A673 (cell line): ENCODE measurements at regions not wholly inside any gene's neighbourhood (a gene's known extent, or its start where the extent isn't known, plus 50 kb on each side); places are given as distances from the start of the nearest gene placed in this dataset.

ENCODE experiments used
- BruUV-seq: library from RNA; stranded (reverse); fragments of 400-500 nt; replicated peaks from 2 replicates; lab custom pipeline; 2021; lab: Mats Ljungman, UMichigan
- CTCF ChIA-PET: fragments of 300-600 bp; sonication (Branson Sonifier 250); formaldehyde crosslinking; loops from one replicate; lab custom pipeline; 2022; ENCODE audit warnings: antibody characterized with exemption; lab: Charles Lee
- POLR2A ChIA-PET: fragments of 300-600 bp; sonication (Branson Sonifier 250); formaldehyde crosslinking; loops from one replicate; lab custom pipeline; 2022; ENCODE audit warnings: antibody characterized with exemption; ENCODE audit not compliant: low non-redundant PET; lab: Charles Lee
- DNase-seq: peaks from one replicate; pipeline ENCODE4 v3.0.0-alpha.2; 2015; ENCODE audit warnings: low spot score
- H3K27ac ChIP-seq: fragments of 200-600 bp; sonication (generic); 2 replicates; pipeline ENCODE4 v1.5.1; 2016; ENCODE audit warnings: mixed run types, low read depth, mild to moderate bottlenecking, mixed read lengths, antibody characterized with exemption, low read length; ENCODE audit not compliant: poor library complexity, severe bottlenecking
- H3K27me3 ChIP-seq: fragments of 200-600 bp; sonication (generic); replicated peaks from 2 replicates; pipeline ENCODE4 v1.6.1; 2017; ENCODE audit warnings: mixed run types, low read depth, mild to moderate bottlenecking, mixed read lengths, antibody characterized with exemption, low read length; ENCODE audit not compliant: insufficient read depth, poor library complexity
- H3K36me3 ChIP-seq: fragments of 200-600 bp; sonication (generic); 2 replicates; pipeline ENCODE4 v1.6.1; 2016; ENCODE audit warnings: mixed run types, mild to moderate bottlenecking, mixed read lengths, antibody characterized with exemption, low read length; ENCODE audit not compliant: insufficient read depth, poor library complexity, severe bottlenecking
- H3K4me1 ChIP-seq: fragments of 200-600 bp; sonication (generic); 2 replicates; pipeline ENCODE4 v1.6.1; 2017; ENCODE audit warnings: mixed run types, mild to moderate bottlenecking, mixed read lengths, antibody characterized with exemption, low read length; ENCODE audit not compliant: insufficient read depth, poor library complexity, severe bottlenecking
- H3K4me3 ChIP-seq: fragments of 200-600 bp; sonication (generic); 2 replicates; pipeline ENCODE4 v1.5.1; 2016; ENCODE audit warnings: low read depth, mixed run types, mild to moderate bottlenecking, mixed read lengths, low read length; ENCODE audit not compliant: poor library complexity, severe bottlenecking
- H3K9me3 ChIP-seq: fragments of 200-600 bp; sonication (generic); 2 replicates; pipeline ENCODE4 v1.6.1; 2016; ENCODE audit warnings: mixed run types, low read depth, mild to moderate bottlenecking, mixed read lengths, antibody characterized with exemption, low read length; ENCODE audit not compliant: poor library complexity, severe bottlenecking
- EZH2 ChIP-seq: fragments of 200-600 bp; sonication (generic); IDR thresholded peaks from 2 replicates; pipeline ENCODE4 v1.6.1; 2017; ENCODE audit warnings: borderline replicate concordance, low read depth, mild to moderate bottlenecking, mixed read lengths, antibody characterized with exemption, low read length; ENCODE audit not compliant: poor library complexity, severe bottlenecking
- intact Hi-C: fragments of 100-400 bp; cut with micrococcal nuclease; formaldehyde crosslinking; loops from one replicate; pipeline ENCODE4 v1.10.0; 2022; ENCODE audit not compliant: unreplicated experiment
- TF ChIP-seq, protein P1 (sequence below): fragments of 300-800, 200-600 bp; sonication (generic); conservative IDR thresholded peaks from 2 replicates; pipeline ENCODE4 v1.5.1; 2017; ENCODE audit warnings: low read depth, mild to moderate bottlenecking, antibody characterized with exemption, low read length, moderate library complexity, mixed read lengths

DNA sequence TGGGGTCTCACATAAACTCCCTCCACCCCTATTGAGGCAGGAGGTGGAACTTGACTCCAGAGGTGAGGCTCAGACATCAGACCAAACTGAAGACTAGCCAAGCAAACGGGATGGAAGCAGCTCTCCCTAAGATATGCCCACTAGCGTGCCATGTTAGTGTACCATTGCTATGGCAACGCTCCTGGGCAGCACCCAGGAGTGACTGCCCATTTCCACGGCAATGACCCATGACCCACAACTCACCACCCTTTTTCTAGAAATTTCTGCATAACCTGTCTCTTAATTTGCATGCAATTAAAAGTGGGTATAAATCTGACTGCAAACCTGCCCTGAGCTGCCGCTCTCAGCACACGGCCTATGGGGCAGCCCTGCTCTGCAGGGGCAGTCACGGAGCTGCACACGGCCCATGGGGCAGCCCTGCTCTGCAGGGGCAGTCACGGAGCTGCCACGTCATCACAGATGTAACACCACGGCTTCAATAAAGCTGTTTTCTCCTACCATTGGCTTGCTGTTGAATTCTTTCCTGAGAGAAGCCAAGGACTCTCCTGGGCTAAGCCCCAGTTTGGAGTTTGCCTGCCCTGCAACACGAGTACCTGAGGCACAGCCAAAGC lies 164.3 kb downstream of the RBFOX3 start:
- H3K4me1 ChIP-seq: no peaks in the 10 kb centered on the region
- peaks cover 7% of the 10 kb centered on the region for H3K27me3 ChIP-seq
- no peak overlapping the region for H3K27ac ChIP-seq
- H3K9me3 ChIP-seq: no peaks in the 10 kb centered on the region
- no peak overlapping the region for H3K4me3 ChIP-seq
- BruUV-seq: no TSS peak
- intact Hi-C loops: no loop called here
- TF ChIP-seq, protein P1, sequence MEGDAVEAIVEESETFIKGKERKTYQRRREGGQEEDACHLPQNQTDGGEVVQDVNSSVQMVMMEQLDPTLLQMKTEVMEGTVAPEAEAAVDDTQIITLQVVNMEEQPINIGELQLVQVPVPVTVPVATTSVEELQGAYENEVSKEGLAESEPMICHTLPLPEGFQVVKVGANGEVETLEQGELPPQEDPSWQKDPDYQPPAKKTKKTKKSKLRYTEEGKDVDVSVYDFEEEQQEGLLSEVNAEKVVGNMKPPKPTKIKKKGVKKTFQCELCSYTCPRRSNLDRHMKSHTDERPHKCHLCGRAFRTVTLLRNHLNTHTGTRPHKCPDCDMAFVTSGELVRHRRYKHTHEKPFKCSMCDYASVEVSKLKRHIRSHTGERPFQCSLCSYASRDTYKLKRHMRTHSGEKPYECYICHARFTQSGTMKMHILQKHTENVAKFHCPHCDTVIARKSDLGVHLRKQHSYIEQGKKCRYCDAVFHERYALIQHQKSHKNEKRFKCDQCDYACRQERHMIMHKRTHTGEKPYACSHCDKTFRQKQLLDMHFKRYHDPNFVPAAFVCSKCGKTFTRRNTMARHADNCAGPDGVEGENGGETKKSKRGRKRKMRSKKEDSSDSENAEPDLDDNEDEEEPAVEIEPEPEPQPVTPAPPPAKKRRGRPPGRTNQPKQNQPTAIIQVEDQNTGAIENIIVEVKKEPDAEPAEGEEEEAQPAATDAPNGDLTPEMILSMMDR: no peak
- no peak for TF ChIP-seq EZH2
- POLR2A ChIA-PET: no interaction called here
- no peak for DNase-seq
- no peaks in the 10 kb centered on the region for H3K36me3 ChIP-seq
- CTCF ChIA-PET: no interaction called here

DNA sequence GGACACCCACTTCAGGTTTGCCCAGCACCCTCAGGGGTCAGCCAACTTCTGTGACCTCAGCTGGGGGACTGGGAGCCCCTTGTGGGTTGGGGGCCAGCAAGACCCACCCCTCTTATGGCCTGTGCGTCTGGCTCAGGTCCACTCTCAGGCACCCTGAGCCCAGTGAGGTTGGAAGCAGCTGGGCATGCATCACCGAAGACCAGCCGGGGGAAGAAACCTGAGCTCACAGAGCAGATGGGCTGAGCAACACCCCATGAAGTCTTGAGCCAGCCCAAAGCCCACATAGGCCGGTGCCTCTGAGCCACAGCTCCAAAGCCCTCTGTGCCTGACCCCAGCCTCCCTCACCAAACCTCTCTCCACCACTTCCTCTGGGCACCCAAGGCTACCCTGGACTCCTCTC lies 166.7 kb downstream of the RBFOX3 start:
- peaks cover 8% of the 10 kb centered on the region for H3K27me3 ChIP-seq
- POLR2A ChIA-PET: no interaction called here
- TF ChIP-seq, protein P1: no peak
- no peak for TF ChIP-seq EZH2

DNA sequence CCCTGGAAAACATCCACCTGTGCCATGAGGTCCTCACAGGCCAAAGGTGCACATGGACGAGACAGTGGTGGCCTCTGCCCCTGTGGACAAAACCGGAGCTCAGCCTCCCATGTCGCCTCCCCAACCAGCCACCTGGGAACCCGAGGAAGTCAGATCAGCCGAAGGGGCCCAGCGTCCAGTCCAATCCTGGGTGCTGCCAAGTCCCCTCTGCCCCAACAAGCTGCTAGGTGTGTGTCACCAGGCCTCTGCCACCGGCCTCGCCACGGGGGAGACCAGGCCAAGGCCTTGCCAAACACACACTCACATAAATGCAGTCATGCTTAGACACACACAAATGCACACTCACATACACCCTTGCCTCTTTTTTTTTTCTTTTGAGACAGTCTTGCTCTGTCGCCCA lies 167.8 kb downstream of the RBFOX3 start:
- BruUV-seq: no TSS peak
- no peaks in the 10 kb centered on the region for H3K36me3 ChIP-seq
- H3K4me3 ChIP-seq: no peak overlapping the region
- intact Hi-C loops: no loop called here
- ChIA-PET POLR2A (no interaction called here), CTCF (no interaction called here)
- no peaks in the 10 kb centered on the region for H3K4me1 ChIP-seq
- DNase-seq: no peak
- TF ChIP-seq EZH2: no peak
- TF ChIP-seq, protein P1: no peak
- no peaks in the 10 kb centered on the region for H3K9me3 ChIP-seq
- H3K27ac ChIP-seq: no peak overlapping the region
- H3K27me3 ChIP-seq: peaks cover 19% of the 10 kb centered on the region

More for the DNA sequence above, 166.7 kb downstream of the RBFOX3 start:
- BruUV-seq: no TSS peak
- Histone ChIP-seq H3K4me3 (no peak overlapping the region), H3K9me3 (no peaks in the 10 kb centered on the region), H3K4me1 (no peaks in the 10 kb centered on the region), H3K36me3 (no peaks in the 10 kb centered on the region), H3K27ac (no peak overlapping the region)
- no peak for DNase-seq
- intact Hi-C loops: no loop called here
- CTCF ChIA-PET: no interaction called here
